WTC11 (cell line): ENCODE measurements at regions not wholly inside any gene's neighbourhood (a gene's known extent, or its start where the extent isn't known, plus 50 kb on each side); places are given as distances from the start of the nearest gene placed in this dataset.

Source experiments
- CBFB ChIP-seq: sonication (generic); formaldehyde crosslinking; IDR thresholded peaks from 2 replicates; pipeline ENCODE4 v1.8.1; 2022; ENCODE audit warnings: mild to moderate bottlenecking, low read depth, missing genetic modification reagents
- CREM ChIP-seq: sonication (generic); formaldehyde crosslinking; IDR thresholded peaks from 2 replicates; pipeline ENCODE4 v1.8.1; 2022; ENCODE audit warnings: mild to moderate bottlenecking, missing genetic modification reagents, moderate library complexity
- CTCF ChIP-seq: fragments of 200-600 bp; IDR thresholded peaks from 2 replicates; pipeline ENCODE4 v1.8.0; 2022; ENCODE audit warnings: antibody characterized with exemption
- E2F4 ChIP-seq: sonication (generic); formaldehyde crosslinking; IDR thresholded peaks from 2 replicates; pipeline ENCODE4 v1.8.1; 2022; ENCODE audit warnings: low read depth, mild to moderate bottlenecking, moderate library complexity, missing genetic modification reagents, borderline replicate concordance
- ESRRA ChIP-seq: sonication (generic); formaldehyde crosslinking; IDR thresholded peaks from 2 replicates; pipeline ENCODE4 v1.8.1; 2022; ENCODE audit warnings: mild to moderate bottlenecking, missing genetic modification reagents, borderline replicate concordance
- FOXP1 ChIP-seq: sonication (generic); formaldehyde crosslinking; IDR thresholded peaks from 2 replicates; pipeline ENCODE4 v1.8.0; 2022; ENCODE audit warnings: missing genetic modification reagents, mild to moderate bottlenecking, moderate library complexity, borderline replicate concordance
- IRF2 ChIP-seq: sonication (generic); formaldehyde crosslinking; IDR thresholded peaks from 2 replicates; pipeline ENCODE4 v1.8.0; 2022; ENCODE audit warnings: low read depth, missing genetic modification reagents, borderline replicate concordance
- KAT7 ChIP-seq: sonication (generic); formaldehyde crosslinking; IDR thresholded peaks from 2 replicates; pipeline ENCODE4 v1.8.1; 2023; ENCODE audit warnings: missing genetic modification reagents, mild to moderate bottlenecking, borderline replicate concordance
- MXD4 ChIP-seq: fragments of 250-450 bp; sonication (Bioruptor Pico); IDR thresholded peaks from 2 replicates; pipeline ENCODE4 v1.8.0; 2021; ENCODE audit warnings: mild to moderate bottlenecking, moderate library complexity, borderline replicate concordance
- NR2C2 ChIP-seq: sonication (generic); formaldehyde crosslinking; IDR thresholded peaks from 2 replicates; pipeline ENCODE4 v1.8.0; 2022; ENCODE audit warnings: mild to moderate bottlenecking, missing genetic modification reagents
- ZNF416 ChIP-seq: fragments of 250-450 bp; sonication (Bioruptor Pico); IDR thresholded peaks from 2 replicates; pipeline ENCODE4 v1.9.0; 2021; ENCODE audit warnings: mild to moderate bottlenecking, inconsistent platforms
- ZNF671 ChIP-seq: fragments of 250-450 bp; sonication (Bioruptor Pico); IDR thresholded peaks from 2 replicates; pipeline ENCODE4 v1.8.0; 2021; ENCODE audit warnings: mild to moderate bottlenecking

GRCh38 chr7:156121434-156121833 is 309.2 kb upstream of the SHH start:
- TF ChIP-seq CBFB (CRISPR knock-in tag) (no peak), CTCF (no peak), MXD4 (CRISPR knock-in tag) (no peak), CREM (CRISPR knock-in tag) (no peak), NR2C2 (CRISPR knock-in tag) (no peak), IRF2 (CRISPR knock-in tag) (no peak), ESRRA (CRISPR knock-in tag) (no peak), FOXP1 (CRISPR knock-in tag) (no peak), ZNF671 (no peak), KAT7 (CRISPR knock-in tag) (no peak), ZNF416 (CRISPR knock-in tag) (no peak), E2F4 (no peak)
